ENCODE measurements at regions not wholly inside any gene's neighbourhood (a gene's known extent, or its start where the extent isn't known, plus 50 kb on each side); places are given as distances from the start of the nearest gene placed in this dataset.

DNA sequence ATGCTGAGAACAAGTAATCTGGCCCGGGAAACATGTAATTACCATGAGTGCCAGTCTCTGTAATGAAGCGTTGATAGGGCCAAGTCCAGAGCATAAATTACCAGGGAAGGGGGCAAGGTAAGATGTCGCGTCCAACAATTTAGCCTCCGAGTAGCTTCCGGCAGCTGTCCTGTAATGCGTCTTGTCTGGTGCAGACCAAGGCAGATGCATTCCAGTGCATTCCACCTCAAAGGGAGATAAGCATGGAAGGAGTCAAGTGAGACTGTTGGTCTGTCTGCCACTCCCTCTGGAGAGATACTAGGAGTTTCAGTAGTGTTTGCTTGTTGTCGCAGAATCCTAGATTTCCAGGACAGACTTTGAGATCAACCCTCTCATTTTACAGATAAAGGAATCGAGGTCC lies 218.3 kb downstream of the AACS start:
- Histone ChIP-seq H3K4me2 (replicated peaks; ENCODE audit: low read depth, low read length, poor library complexity, severe bottlenecking) (no peak overlapping the region), H3K4me1 (ENCODE audit: control insufficient read depth in 2 of 2, insufficient read depth in 2 of 2, low read length in 2 of 2) (no peaks in the 10 kb centered on the region), H3K27ac (ENCODE audit: low read length in 2 of 2) (no peak overlapping the region), H4K20me1 (ENCODE audit: control insufficient read depth, insufficient read depth, low read length, poor library complexity, severe bottlenecking) (no peaks in the 10 kb centered on the region), H3K9ac (ENCODE audit: low read length) (no peak overlapping the region), H3K9me3 (ENCODE audit: control extremely low read depth in 1 of 3, control insufficient read depth in 2 of 3, insufficient read depth in 1 of 3, low read length in 2 of 3) (peaks cover 0 to 10% (median 0%) of the 10 kb centered on the region in 3 donors), H2AFZ (ENCODE audit: insufficient read depth, low read depth, low read length, poor library complexity, severe bottlenecking) (no peak overlapping the region), H3K4me3 (ENCODE audit: control extremely low read depth in 1 of 5, extremely low read depth in 1 of 5, insufficient read depth in 1 of 5, low read depth in 2 of 5, low read length in 4 of 5) (no peak overlapping the region), H3K36me3 (replicated peaks in 1 of 2; ENCODE audit: control extremely low read depth in 1 of 2, control insufficient read depth in 1 of 2, extremely low read depth in 1 of 2, insufficient read depth in 2 of 2, low read length in 1 of 2) (no peaks in the 10 kb centered on the region), H3K79me2 (ENCODE audit: control insufficient read depth, insufficient read depth, low read length) (no peaks in the 10 kb centered on the region), H3K27me3 (replicated peaks in 1 of 4; ENCODE audit: control extremely low read depth in 1 of 4, control insufficient read depth in 3 of 4, insufficient read depth in 4 of 4, low read length in 3 of 4) (peaks cover 0 to 12% (median 0%) of the 10 kb centered on the region in 4 experiments)
- Mint-ChIP-seq H3K27ac (no peak overlapping the region), H3K4me3 (no peak overlapping the region), H3K27me3 (peaks cover 32% of the 10 kb centered on the region), H3K9me3 (ENCODE audit: insufficient read depth) (peaks cover 3% of the 10 kb centered on the region), H3K4me1 (peaks cover 4% of the 10 kb centered on the region)
- ChIA-PET CTCF (no interaction called here), POLR2A (no interaction called here)
- intact Hi-C loops (cut with micrococcal nuclease) = no loop called here
- TF ChIP-seq, protein P1, sequence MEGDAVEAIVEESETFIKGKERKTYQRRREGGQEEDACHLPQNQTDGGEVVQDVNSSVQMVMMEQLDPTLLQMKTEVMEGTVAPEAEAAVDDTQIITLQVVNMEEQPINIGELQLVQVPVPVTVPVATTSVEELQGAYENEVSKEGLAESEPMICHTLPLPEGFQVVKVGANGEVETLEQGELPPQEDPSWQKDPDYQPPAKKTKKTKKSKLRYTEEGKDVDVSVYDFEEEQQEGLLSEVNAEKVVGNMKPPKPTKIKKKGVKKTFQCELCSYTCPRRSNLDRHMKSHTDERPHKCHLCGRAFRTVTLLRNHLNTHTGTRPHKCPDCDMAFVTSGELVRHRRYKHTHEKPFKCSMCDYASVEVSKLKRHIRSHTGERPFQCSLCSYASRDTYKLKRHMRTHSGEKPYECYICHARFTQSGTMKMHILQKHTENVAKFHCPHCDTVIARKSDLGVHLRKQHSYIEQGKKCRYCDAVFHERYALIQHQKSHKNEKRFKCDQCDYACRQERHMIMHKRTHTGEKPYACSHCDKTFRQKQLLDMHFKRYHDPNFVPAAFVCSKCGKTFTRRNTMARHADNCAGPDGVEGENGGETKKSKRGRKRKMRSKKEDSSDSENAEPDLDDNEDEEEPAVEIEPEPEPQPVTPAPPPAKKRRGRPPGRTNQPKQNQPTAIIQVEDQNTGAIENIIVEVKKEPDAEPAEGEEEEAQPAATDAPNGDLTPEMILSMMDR (IDR thresholded peaks at IDR 0.05) = no peak
- no peak for TF ChIP-seq EZH2 (IDR thresholded peaks at IDR 0.05; ENCODE audit: borderline replicate concordance, insufficient read depth, low read depth, low read length, poor library complexity, severe bottlenecking)
- ATAC-seq (ENCODE audit: low read depth) = no peak
- no peak for DNase-seq
- WGBS (ENCODE audit: insufficient coverage) = 97% methylated on average over 6 of the region's 9 CpGs

DNA sequence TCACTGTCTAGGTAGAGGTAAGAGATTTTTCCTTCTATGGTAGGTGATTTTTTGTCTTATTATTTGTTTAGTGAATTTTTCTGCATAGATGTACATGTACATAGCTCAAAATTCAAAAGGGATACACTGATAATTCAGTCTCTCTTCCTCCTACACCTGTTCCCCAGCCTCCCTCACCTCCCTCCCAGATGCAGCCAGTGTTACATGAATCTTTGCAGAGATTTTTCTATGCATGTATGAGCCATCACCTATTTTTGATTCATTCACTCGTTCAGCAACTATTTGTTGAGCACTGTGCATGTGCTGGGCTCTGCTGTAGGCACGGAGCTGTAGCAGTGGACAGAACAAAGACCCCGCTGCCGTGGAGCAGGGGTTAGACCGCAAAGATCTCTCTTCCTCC lies 218.9 kb downstream of the AACS start:
- Histone ChIP-seq H3K4me1 (ENCODE audit: control insufficient read depth in 2 of 2, insufficient read depth in 2 of 2, low read length in 2 of 2) (no peaks in the 10 kb centered on the region), H4K20me1 (ENCODE audit: control insufficient read depth, insufficient read depth, low read length, poor library complexity, severe bottlenecking) (no peaks in the 10 kb centered on the region), H3K9me3 (ENCODE audit: control extremely low read depth in 1 of 3, control insufficient read depth in 2 of 3, insufficient read depth in 1 of 3, low read length in 2 of 3) (peaks cover 0 to 10% (median 0%) of the 10 kb centered on the region in 3 donors), H3K27me3 (replicated peaks in 1 of 4; ENCODE audit: control extremely low read depth in 1 of 4, control insufficient read depth in 3 of 4, insufficient read depth in 4 of 4, low read length in 3 of 4) (peaks cover 0 to 12% (median 1%) of the 10 kb centered on the region in 4 experiments), H3K4me3 (ENCODE audit: control extremely low read depth in 1 of 5, extremely low read depth in 1 of 5, insufficient read depth in 1 of 5, low read depth in 2 of 5, low read length in 4 of 5) (no peak overlapping the region), H2AFZ (ENCODE audit: insufficient read depth, low read depth, low read length, poor library complexity, severe bottlenecking) (no peak overlapping the region), H3K27ac (ENCODE audit: low read length in 2 of 2) (no peak overlapping the region), H3K9ac (ENCODE audit: low read length) (no peak overlapping the region), H3K4me2 (replicated peaks; ENCODE audit: low read depth, low read length, poor library complexity, severe bottlenecking) (no peak overlapping the region), H3K36me3 (replicated peaks in 1 of 2; ENCODE audit: control extremely low read depth in 1 of 2, control insufficient read depth in 1 of 2, extremely low read depth in 1 of 2, insufficient read depth in 2 of 2, low read length in 1 of 2) (no peaks in the 10 kb centered on the region), H3K79me2 (ENCODE audit: control insufficient read depth, insufficient read depth, low read length) (no peaks in the 10 kb centered on the region)
- Mint-ChIP-seq H3K27ac (no peak overlapping the region), H3K9me3 (ENCODE audit: insufficient read depth) (peaks cover 3% of the 10 kb centered on the region), H3K4me3 (no peak overlapping the region), H3K27me3 (peaks cover 32% of the 10 kb centered on the region), H3K4me1 (peaks cover 4% of the 10 kb centered on the region)
- DNase-seq (no peak), ATAC-seq (ENCODE audit: low read depth) (no peak)
- ChIA-PET CTCF (no interaction called here), POLR2A (no interaction called here)
- no peak for TF ChIP-seq EZH2 (IDR thresholded peaks at IDR 0.05; ENCODE audit: borderline replicate concordance, insufficient read depth, low read depth, low read length, poor library complexity, severe bottlenecking)
- TF ChIP-seq, protein P1 (IDR thresholded peaks at IDR 0.05) = no peak
- WGBS (ENCODE audit: insufficient coverage) = 93% methylated on average over 5 of the region's 5 CpGs
- intact Hi-C loops (cut with micrococcal nuclease) = no loop called here

All from B cell (primary cell).